SK-N-MC (cell line): ENCODE measurements at regions not wholly inside any gene's neighbourhood (a gene's known extent, or its start where the extent isn't known, plus 50 kb on each side); places are given as distances from the start of the nearest gene placed in this dataset.
"Not testable (repeated sequence)": the region's sequence is repeated elsewhere in the genome, so short reads cannot be mapped to it uniquely, and the experiment has no call there.

Source experiments
- DNase-seq: peaks from one replicate; pipeline ENCODE4 v3.0.0-alpha.2; 2011; ENCODE audit warnings: low read depth, low spot score
- H3K27ac ChIP-seq: fragments of 200-600 bp; sonication (generic); 2 replicates; pipeline ENCODE4 v1.5.1; 2016; ENCODE audit warnings: mixed run types
- H3K36me3 ChIP-seq: fragments of 200-600 bp; sonication (generic); 2 replicates; pipeline ENCODE4 v1.6.1; 2017; ENCODE audit warnings: antibody characterized with exemption, low read length, mixed read lengths; ENCODE audit not compliant: insufficient read depth
- H3K4me3 ChIP-seq: fragments of 200-600 bp; sonication (generic); 2 replicates; pipeline ENCODE4 v1.5.1; 2016
- H3K9ac ChIP-seq: fragments of 200-600 bp; sonication (generic); 2 replicates; pipeline ENCODE4 v1.8.0; 2017; ENCODE audit warnings: mixed run types, mixed read lengths; ENCODE audit not compliant: insufficient read length
- H3K9me3 ChIP-seq: fragments of 200-600 bp; sonication (generic); 2 replicates; pipeline ENCODE4 v1.6.1; 2017; ENCODE audit warnings: low read depth, mild to moderate bottlenecking, antibody characterized with exemption, low read length, moderate library complexity, mixed read lengths
- EZH2 ChIP-seq: fragments of 200-600 bp; sonication (generic); IDR thresholded peaks from one replicate; pipeline ENCODE4 v1.6.1; 2017; ENCODE audit warnings: antibody characterized with exemption
- FOXP2 ChIP-seq: optimal IDR thresholded peaks from 2 replicates; pipeline ENCODE3; 2011; ENCODE audit warnings: mild to moderate bottlenecking, moderate library complexity; ENCODE audit not compliant: insufficient read depth; ENCODE audit errors: extremely low read length, control extremely low read depth
- POLR2AphosphoS5 ChIP-seq: IDR thresholded peaks from 2 replicates; pipeline ENCODE4 v1.6.1; 2012; ENCODE audit warnings: mild to moderate bottlenecking, low read depth, low read length, borderline replicate concordance

DNA sequence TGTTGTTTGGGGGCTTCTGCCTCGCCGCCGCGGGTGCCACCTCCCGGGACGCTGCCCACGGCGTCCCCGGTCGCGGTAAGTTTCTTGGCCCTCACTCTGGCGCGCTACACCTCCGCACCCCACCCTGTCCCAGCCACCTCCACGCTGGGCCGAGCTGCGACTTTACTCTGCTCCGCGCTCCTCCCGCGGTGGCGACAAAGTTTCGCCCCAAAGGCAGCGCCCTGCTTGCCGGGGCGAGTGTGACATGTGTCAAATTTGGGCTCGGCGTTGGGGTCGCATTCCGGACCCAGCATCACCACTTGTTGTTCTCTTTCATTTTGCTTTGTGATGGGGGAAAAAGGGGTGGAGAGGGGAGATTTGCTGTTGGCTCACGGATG lies 167.7 kb upstream of the PPP1R3A start:
- no peaks in the 10 kb centered on the region for H3K9me3 ChIP-seq
- peak overlapping the region; percentile 97 for H3K4me3 ChIP-seq
- peak overlapping the region; percentile 84 for H3K9ac ChIP-seq
- peak overlapping the region; percentile 69 for H3K27ac ChIP-seq
- no peaks in the 10 kb centered on the region for H3K36me3 ChIP-seq
- DNase-seq: no peak
- no peak for TF ChIP-seq POLR2AphosphoS5
- no peak for TF ChIP-seq FOXP2

DNA sequence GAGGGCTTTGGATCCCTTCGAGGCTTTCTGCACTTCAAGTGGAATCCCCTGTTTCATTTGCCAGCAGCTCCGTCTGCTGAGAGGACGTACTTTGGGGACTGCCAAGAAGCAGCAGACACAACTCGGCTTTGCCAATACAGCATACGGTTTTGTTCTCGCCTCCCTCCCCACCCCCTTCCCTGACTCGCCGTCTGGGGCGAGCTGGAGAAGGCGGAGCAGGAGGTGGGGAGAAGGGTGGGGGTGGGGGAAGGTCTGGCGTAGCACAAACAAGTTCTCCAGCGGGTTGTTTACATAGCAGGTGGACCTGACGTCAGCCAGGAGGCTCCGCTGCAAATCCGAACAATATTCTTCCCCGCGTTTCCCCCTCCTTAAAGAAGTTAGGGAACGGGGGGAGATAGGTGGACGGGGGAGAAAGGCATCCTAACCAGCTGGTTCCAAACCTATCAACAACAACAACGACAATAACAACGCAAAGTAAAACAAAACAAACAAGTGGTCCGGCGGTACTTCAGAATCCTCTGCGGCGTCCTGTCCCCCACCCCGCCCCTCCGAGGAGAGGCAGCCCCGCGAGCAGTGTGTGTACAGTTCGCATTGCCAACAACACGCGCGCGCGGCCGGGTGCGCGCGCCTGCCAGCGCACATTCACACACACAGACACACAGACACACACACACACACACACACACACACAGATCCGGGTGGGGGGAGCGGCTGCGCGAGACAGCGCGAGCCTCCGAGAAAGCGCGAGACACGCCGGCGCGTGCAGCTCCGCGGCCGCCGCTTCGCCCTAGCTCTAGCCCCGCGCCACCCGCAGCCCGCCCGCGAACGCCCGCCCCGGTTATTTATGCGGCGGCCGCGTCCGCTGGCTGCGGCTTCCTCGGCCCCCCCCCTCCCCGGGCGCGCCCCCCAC lies 167.0 kb upstream of the PPP1R3A start:
- Histone ChIP-seq H3K9ac (peak overlapping the region; percentile 84), H3K9me3 (no peaks in the 10 kb centered on the region), H3K36me3 (no peaks in the 10 kb centered on the region), H3K4me3 (peak overlapping the region; percentile 97), H3K27ac (peak overlapping the region; percentile 89)
- TF ChIP-seq POLR2AphosphoS5 (peak; percentile 90), FOXP2 (peak; percentile 100), EZH2 (no peak)
- DNase-seq: no peak

DNA sequence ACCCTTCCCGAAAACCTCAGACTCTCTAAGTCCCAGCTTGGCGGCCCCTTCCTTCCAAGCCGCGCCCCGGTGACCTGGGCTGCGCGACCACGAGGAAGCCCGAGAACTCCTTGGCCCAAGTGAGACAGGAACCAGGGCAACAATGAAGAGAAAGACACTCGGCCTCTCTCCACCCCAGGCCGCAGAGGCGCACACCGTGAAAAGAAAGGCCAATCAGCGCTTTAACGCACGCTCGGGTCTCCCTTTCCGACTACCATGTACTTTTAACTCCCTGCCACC lies 166.4 kb upstream of the PPP1R3A start:
- no peaks in the 10 kb centered on the region for H3K9me3 ChIP-seq
- H3K9ac ChIP-seq: peak overlapping the region; percentile 84
- no peaks in the 10 kb centered on the region for H3K36me3 ChIP-seq
- no peak for DNase-seq
- TF ChIP-seq POLR2AphosphoS5 (no peak), FOXP2 (no peak), EZH2 (no peak)
- H3K4me3 ChIP-seq: peak overlapping the region; percentile 97
- peak overlapping the region; percentile 89 for H3K27ac ChIP-seq

DNA sequence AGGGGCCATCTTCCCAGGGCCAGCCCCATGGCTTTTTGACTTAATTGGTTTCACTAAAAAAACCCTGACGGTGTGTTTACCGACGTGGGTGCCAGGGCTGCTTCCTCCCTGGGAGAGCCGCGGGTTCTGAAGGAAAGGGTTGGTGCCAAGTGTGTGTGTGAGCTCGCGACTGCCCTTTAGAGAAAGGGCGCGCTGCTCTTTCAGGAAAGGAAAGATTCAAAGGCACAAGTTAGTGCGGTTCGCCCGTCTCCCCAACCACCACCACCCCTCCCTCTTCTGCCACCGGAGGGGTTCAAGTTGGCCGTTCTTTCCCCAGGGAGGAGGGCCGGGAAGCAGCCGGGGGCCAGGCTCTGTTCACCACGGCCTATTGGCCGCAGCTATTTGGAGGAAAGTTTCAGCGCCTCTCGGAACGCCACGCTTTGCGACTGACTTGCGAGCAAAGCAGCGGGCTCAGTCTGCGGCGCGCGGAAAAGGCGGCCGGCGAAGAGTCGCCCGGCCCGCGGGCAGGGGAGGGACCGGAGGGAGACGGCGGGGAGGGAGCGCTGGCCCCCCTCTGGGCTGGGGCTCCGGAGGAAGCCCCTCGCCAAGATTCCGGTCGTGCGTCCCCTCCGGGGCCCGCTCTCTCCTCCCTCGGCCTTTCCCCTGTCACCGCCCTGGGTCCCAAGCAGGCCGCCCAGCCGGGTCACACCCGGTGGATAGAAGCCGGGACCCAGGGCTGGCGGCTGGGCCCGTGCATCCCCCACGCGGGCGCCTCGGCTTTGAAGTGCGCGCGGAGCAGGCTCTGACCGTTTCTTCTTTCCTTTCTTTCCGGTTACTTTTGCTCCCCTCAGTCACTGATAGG lies 165.9 kb upstream of the PPP1R3A start:
- peak overlapping the region; percentile 84 for H3K9ac ChIP-seq
- no peaks in the 10 kb centered on the region for H3K9me3 ChIP-seq
- H3K4me3 ChIP-seq: peak overlapping the region; percentile 97
- TF ChIP-seq POLR2AphosphoS5: peak; percentile 31
- no peak for TF ChIP-seq EZH2
- no peaks in the 10 kb centered on the region for H3K36me3 ChIP-seq
- DNase-seq: no peak
- peak overlapping the region; percentile 89 for H3K27ac ChIP-seq

DNA sequence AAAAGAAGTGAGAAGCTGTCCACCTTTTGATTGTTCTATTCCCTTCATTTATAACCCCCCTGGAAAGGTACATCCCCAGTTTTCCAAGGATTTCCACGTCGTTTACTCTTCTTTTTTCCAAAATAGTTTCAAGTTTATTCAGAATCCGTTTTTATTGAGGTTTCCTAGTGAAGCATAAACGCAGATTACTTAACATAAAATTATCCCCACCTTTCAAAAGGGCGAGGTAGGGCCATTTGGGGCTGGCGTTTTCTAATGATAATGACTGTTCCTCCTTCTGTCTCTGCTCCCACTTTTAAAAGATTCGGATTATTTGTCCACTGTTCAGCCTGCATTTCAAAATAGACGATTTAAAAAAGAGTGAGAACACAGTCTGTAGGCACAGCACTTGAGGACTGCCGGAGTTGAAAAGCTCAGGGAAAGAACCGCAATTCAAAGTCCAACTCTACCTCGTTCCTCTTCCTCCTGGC lies 165.2 kb upstream of the PPP1R3A start:
- Histone ChIP-seq H3K36me3 (no peaks in the 10 kb centered on the region), H3K9me3 (no peaks in the 10 kb centered on the region), H3K9ac (peak overlapping the region; percentile 84), H3K27ac (no peak overlapping the region), H3K4me3 (peak overlapping the region; percentile 97)
- TF ChIP-seq POLR2AphosphoS5: no peak
- no peak for TF ChIP-seq FOXP2
- no peak for DNase-seq

DNA sequence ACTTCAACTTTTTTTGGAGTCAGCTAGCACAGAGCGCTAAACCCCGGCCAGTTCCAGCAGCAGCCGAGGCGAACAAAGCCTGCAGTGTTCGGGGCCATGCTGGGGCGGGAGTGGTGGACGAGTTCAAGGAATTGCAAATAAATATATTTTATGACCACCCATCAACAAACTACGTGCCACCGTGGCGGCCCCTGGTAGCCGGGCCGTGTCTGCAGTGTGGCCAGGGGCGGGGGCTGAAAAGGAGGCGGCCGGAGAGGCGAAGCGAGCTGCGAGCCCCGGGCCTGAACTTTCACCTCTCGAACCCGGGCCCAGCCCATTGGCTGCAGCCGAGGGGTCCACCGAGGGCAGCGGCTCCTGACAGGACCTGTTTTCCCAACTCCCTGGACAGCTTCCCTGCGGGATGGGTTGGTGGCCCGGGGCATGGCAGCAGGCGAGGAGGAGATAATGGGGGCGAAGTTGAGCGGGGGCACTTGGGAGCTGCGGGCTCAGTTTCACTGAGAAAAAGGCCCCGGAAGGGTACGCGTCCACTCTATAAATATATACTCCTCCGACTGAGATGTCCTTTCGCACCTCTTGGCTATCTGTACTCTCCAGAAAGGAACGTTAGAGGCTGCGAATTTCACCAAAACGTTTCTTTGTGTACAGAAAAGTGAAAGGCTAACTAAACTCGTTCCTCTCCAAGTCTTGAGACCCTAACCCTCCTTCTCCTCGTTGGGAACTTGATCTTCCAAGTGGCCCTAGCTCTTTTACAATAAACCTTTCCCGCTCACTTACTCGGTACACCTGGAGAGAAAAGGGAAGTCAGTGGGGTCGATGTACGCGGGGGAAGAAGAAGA lies 164.6 kb upstream of the PPP1R3A start:
- no peaks in the 10 kb centered on the region for H3K36me3 ChIP-seq
- no peak overlapping the region for H3K9ac ChIP-seq
- TF ChIP-seq FOXP2 (no peak), POLR2AphosphoS5 (no peak)
- H3K27ac ChIP-seq: peak overlapping the region; percentile 81; the same call in 1 of the 2 replicates
- no peak for DNase-seq
- no peaks in the 10 kb centered on the region for H3K9me3 ChIP-seq
- H3K4me3 ChIP-seq: no peak overlapping the region

DNA sequence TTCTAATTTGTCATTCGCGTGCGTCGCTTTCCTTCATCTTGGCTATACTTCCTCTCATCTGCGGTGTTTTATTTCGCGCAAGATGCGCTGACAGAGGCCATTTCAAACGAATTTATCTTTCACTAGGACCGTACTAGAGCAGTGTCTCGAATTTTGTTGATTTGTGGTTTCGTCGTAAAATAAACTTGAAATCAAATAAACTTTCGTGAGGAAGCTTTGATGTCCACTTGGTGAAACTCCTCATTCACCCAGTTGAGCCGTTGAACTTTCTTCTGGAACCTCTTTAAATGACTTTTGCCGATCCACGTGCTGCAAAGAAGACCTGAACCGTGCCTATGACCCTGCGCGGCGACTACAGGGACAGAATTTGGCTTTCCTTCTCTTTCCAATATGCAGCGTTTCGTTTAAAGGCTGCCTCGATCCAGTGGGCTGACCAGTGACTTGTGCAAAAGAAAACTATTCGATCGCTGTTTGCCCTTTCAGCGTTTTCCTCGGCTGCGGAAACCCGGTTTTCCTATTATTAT lies 163.9 kb upstream of the PPP1R3A start:
- Histone ChIP-seq H3K36me3 (no peaks in the 10 kb centered on the region), H3K27ac (peak overlapping the region; percentile 81), H3K9ac (peak overlapping the region; percentile 47), H3K4me3 (no peak overlapping the region), H3K9me3 (no peaks in the 10 kb centered on the region)
- TF ChIP-seq POLR2AphosphoS5: no peak
- no peak for TF ChIP-seq EZH2
- TF ChIP-seq FOXP2: no peak
- DNase-seq: no peak

DNA sequence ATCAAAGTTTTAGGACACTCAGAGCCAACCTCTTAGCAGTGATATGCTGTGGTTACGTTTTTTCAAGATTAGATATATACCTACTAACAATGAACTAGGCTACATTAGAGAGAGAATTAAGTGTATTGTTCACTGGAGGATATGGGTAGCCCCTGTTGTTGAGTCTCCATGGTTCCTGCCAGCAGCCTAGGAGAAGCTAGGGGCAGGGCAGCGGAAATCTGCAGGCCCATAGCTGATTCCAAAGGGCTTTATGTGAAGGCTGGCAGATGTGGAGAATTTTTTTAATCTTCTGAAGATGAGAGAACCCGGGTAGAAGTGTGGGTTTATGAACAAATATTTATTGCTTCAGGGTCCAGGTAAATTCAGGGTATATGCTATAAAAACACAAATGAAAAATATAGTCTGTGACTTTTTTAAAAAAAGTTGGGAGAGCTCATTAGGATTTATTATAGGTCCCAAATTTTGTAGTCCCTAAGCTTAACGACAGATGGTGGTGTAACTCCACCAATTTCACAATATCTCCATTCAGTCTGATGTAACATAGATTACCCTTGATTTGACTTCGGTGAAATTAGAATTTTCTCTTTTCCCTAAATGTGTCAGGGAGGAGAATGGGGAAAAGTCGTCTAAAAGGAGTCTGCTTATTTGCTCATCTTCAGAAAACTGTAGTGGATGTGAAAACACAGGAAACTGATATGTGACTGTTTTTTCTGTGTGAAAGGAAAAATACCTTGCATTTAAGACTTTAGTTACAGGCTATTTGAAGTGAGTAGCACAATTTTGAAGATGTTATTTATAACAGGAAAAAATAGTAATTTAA lies 163.0 kb upstream of the PPP1R3A start:
- peak; percentile 88 for DNase-seq
- no peaks in the 10 kb centered on the region for H3K9me3 ChIP-seq
- no peaks in the 10 kb centered on the region for H3K36me3 ChIP-seq
- peak overlapping the region; percentile 81 for H3K27ac ChIP-seq
- H3K4me3 ChIP-seq: peak overlapping the region; percentile 48
- peak overlapping the region; percentile 47 for H3K9ac ChIP-seq
- TF ChIP-seq FOXP2 (no peak), EZH2 (no peak), POLR2AphosphoS5 (no peak)

DNA sequence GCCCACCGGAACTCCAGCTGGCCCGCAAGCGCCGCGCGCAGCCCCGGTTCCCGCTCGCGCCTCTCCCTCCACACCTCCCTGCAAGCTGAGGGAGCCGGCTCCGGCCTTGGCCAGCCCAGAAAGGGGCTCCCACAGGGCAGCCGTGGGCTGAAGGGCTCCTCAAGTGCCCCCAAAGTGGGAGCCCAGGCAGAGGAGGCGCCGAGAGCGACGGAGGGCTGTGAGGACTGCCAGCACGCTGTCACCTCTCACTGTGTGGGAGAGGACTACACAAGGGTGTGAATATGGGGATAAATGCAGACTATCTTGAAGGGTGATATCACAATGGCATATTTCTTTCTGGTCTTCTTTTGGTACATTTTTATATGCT lies 158.3 kb upstream of the PPP1R3A start:
- H3K9ac ChIP-seq, H3K4me3 ChIP-seq, H3K36me3 ChIP-seq, DNase-seq, H3K27ac ChIP-seq, H3K9me3 ChIP-seq: not testable (repeated sequence)

DNA sequence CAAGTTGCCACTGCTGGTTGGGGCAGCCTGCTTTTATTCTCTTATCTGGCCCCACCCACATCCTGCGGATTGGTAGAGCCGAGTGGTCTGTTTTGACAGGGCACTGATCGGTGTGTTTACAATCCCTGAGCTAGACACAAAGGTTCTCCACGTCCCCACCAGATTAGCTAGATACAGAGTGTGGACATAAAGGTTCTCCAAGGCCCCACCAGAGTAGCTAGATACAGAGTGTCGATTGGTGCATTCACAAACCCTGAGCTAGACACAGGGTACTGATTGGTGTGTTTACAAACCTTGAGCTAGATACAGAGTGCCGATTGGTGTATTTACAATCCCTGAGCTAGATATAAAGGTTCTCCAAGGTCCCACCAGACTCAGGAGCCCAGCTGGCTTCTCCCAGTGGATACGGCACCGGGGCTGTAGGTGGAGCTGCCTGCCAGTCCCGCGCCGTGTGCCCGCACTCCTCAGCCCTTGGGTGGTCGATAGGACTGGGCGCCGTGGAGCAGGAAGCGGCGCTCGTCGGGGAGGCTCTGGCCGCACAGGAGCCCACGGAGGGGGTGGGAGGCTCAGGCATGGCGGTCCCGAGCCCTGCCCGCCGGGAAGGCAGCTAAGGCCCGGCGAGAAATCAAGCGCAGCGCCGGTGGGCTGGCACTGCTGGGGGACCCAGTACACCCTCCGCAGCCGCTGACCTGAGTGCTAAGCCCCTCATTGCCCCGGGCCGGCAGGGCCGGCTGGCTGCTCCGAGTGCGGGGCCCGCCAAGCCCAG lies 157.8 kb upstream of the PPP1R3A start:
- DNase-seq: not testable (repeated sequence)

More for the DNA sequence above, 157.8 kb upstream of the PPP1R3A start:
- not testable (repeated sequence) for H3K4me3 ChIP-seq, H3K9me3 ChIP-seq, H3K9ac ChIP-seq, H3K27ac ChIP-seq, H3K36me3 ChIP-seq
